ENCODE measurements at regions not wholly inside any gene's neighbourhood (a gene's known extent, or its start where the extent isn't known, plus 50 kb on each side); places are given as distances from the start of the nearest gene placed in this dataset.
A peak's percentile ranks its signal among the peaks of the same experiment; 100 is the strongest.

DNA sequence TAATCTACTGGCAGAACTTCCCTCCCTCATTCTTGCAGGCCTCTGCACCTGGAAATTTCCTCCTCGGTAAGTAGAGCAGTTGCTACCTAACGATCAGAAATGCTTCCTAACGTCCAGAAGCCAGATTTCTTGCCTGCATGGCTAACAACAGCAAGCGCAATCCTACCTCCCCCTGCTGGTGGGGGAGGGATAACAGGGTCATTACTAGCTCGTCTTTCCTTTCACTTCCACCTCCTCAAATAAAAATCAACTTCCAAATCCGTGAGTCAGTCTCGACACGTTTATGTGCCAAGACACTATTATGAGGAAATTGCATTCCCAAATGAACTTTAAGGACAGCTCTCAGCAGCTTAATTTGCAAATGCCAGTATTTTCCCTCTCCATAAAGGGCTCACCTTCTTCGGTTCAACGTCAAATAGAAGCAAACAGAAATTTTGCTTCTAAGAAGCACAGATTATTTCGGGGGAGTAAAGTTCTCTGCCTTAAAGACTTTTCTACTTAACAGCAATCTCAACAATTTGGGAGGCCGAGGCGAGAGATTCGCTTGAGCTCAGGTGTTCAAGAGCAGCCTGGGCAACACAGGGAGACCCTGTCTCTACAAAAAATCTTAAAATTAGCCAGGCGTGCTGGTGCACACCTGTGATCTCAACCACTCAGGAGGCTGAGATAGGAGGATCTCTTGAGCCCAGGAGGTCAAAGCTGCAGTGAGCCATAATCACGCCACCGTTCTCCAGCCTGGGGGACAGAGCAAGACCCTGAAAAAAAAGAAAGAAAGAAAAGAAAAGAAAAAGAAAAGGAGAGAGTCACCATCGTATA, 188.6 kb upstream of the PSMD7 start:
- H3K27ac ChIP-seq = no peak overlapping the region
- no peak overlapping the region for H3K4me3 ChIP-seq
- no peaks in the 10 kb centered on the region for H3K9me3 ChIP-seq
- H3K36me3 ChIP-seq (ENCODE audit: insufficient read depth in 1 of 2, low read depth in 1 of 2) = no peaks in the 10 kb centered on the region
- intact Hi-C loops (cut with DNase I) = no loop called here
- no peaks in the 10 kb centered on the region for H3K4me1 ChIP-seq
- TF ChIP-seq, protein P1, sequence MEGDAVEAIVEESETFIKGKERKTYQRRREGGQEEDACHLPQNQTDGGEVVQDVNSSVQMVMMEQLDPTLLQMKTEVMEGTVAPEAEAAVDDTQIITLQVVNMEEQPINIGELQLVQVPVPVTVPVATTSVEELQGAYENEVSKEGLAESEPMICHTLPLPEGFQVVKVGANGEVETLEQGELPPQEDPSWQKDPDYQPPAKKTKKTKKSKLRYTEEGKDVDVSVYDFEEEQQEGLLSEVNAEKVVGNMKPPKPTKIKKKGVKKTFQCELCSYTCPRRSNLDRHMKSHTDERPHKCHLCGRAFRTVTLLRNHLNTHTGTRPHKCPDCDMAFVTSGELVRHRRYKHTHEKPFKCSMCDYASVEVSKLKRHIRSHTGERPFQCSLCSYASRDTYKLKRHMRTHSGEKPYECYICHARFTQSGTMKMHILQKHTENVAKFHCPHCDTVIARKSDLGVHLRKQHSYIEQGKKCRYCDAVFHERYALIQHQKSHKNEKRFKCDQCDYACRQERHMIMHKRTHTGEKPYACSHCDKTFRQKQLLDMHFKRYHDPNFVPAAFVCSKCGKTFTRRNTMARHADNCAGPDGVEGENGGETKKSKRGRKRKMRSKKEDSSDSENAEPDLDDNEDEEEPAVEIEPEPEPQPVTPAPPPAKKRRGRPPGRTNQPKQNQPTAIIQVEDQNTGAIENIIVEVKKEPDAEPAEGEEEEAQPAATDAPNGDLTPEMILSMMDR (IDR thresholded peaks at IDR 0.05) = peak; percentile 27
- no peaks in the 10 kb centered on the region for H3K27me3 ChIP-seq (ENCODE audit: insufficient read depth in 3 of 3, low read length in 2 of 3)
- no peak for ATAC-seq
- 50 to 54% (median 50%) methylated on average over 18 of the region's 18 CpGs for WGBS, 3 donors
- no peak for DNase-seq

- no peaks in the 10 kb centered on the region for H3K36me3 ChIP-seq (ENCODE audit: insufficient read depth in 1 of 2, low read depth in 1 of 2)
- DNase-seq (no peak), ATAC-seq (no peak)
- H3K4me3 ChIP-seq = no peak overlapping the region
- no peak overlapping the region for H3K27ac ChIP-seq
- WGBS, 3 donors = 20 to 27% (median 20%) methylated on average over 2 of the region's 2 CpGs
- H3K9me3 ChIP-seq = no peaks in the 10 kb centered on the region
- H3K27me3 ChIP-seq (ENCODE audit: insufficient read depth in 3 of 3, low read length in 2 of 3) = no peaks in the 10 kb centered on the region
- intact Hi-C loops (cut with DNase I) = no loop called here
- TF ChIP-seq, protein P1 (IDR thresholded peaks at IDR 0.05) = no peak
- H3K4me1 ChIP-seq = no peaks in the 10 kb centered on the region
Observed at GRCh38 chr16:74104022-74104421, 192.6 kb upstream of the PSMD7 start.

DNA sequence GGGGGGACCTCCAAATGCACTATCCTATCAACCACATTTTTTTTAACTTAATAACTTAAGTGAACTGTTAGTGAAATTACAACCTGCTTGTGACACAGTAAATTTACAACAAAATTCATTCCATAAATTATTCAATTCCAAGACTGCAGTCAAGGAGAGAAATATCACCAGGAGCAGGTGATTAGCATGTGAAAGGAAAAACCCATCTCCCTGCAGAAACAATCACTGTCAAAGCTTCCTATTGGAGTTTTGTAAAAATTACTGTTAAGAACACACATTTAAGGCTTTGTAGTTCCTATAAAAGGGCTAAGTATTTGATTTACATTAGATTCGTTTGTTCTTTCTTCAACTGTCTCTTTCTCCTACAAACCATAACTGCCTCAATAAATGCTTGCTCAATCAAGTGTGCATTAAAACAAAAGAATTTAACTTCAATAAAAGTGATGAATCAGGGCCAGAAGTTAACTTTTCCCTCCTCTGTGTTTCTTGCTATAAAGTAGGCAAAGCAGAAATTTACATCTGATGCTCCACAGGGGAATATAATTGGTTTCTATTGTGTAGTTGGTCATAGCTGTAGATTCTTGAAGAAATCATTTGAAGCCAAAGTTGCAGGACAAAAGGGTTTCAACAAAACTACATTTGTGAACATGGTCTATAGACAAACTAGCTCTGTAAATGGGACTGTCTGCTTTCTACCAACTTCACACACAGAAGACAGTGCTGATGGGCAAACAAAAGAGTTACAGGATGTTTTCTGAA, 195.1 kb upstream of the PSMD7 start:
- Histone ChIP-seq H3K4me3 (no peak overlapping the region), H3K27me3 (ENCODE audit: insufficient read depth in 3 of 3, low read length in 2 of 3) (no peaks in the 10 kb centered on the region), H3K27ac (no peak overlapping the region), H3K9me3 (no peaks in the 10 kb centered on the region), H3K4me1 (no peaks in the 10 kb centered on the region), H3K36me3 (ENCODE audit: insufficient read depth in 1 of 2, low read depth in 1 of 2) (no peaks in the 10 kb centered on the region)
- WGBS, 3 donors = 72 to 80% (median 73%) methylated on average over 1 of the region's 1 CpG
- ATAC-seq (no peak), DNase-seq (no peak)
- intact Hi-C loops (cut with DNase I) = no loop called here
- TF ChIP-seq, protein P1 (IDR thresholded peaks at IDR 0.05) = no peak

GRCh38 chr16:74100395-74101326, 196.0 kb upstream of the PSMD7 start:
- H3K4me1 ChIP-seq = no peaks in the 10 kb centered on the region
- intact Hi-C loops (cut with DNase I) = no loop called here
- WGBS, 3 donors = 42 to 47% (median 43%) methylated on average over 7 of the region's 7 CpGs
- no peak for DNase-seq
- TF ChIP-seq, protein P1 (IDR thresholded peaks at IDR 0.05) = no peak
- no peaks in the 10 kb centered on the region for H3K27me3 ChIP-seq (ENCODE audit: insufficient read depth in 3 of 3, low read length in 2 of 3)
- no peak overlapping the region for H3K27ac ChIP-seq
- no peak overlapping the region for H3K4me3 ChIP-seq
- no peak for ATAC-seq
- no peaks in the 10 kb centered on the region for H3K9me3 ChIP-seq
- H3K36me3 ChIP-seq (ENCODE audit: insufficient read depth in 1 of 2, low read depth in 1 of 2) = no peaks in the 10 kb centered on the region

All from psoas muscle (tissue), 7 donors.